K562 (cell line): ENCODE measurements at regions not wholly inside any gene's neighbourhood (a gene's known extent, or its start where the extent isn't known, plus 50 kb on each side); places are given as distances from the start of the nearest gene placed in this dataset.

Source experiments
- ATAC-seq: fragments of 200-7000 bp; cut with Tn5 transposase; 3 replicates; pipeline ENCODE4 v1.9.1; 2020; ENCODE audit warnings: moderate library complexity
- BruUV-seq: library from RNA; stranded (reverse); fragments of 400-500 nt; replicated peaks from 2 replicates; lab custom pipeline; 2021; lab: Mats Ljungman, UMichigan
- CTCF ChIA-PET: fragments of 300-600 bp; formaldehyde crosslinking; extraction: SDS; loops from one replicate; lab custom pipeline; 2021; ENCODE audit warnings: low intra/inter-chr PET ratio; lab: Yijun Ruan, JAX
- POLR2A ChIA-PET: fragments of 300-600, 350-650 bp; sonication (Branson Sonifier 250); formaldehyde crosslinking; extraction: SDS; loops from one replicate; lab custom pipeline; 2021; ENCODE audit warnings: antibody characterized with exemption, inconsistent platforms; lab: Yijun Ruan, JAX
- DNase-seq, 4 experiments: peaks; one replicate each; pipeline versions ENCODE4 v3.0.0 to v3.0.0-alpha.2; 2011 to 2018; ENCODE audit warnings: low spot score in 3 of 4, mixed read lengths in 3 of 4; ENCODE audit errors: extremely low read depth in 1 of 4
- FAIRE-seq: peaks from 2 replicates; lab custom pipeline; 2011; peaks lifted over from hg19 to GRCh38; lab: Jason Lieb, UNC
- H2AFZ ChIP-seq: 2 replicates; pipeline ENCODE4 v1.6.0; 2011; ENCODE audit warnings: low read depth, low read length, control low read depth, inconsistent platforms
- H3K27ac ChIP-seq: fragments of 200-600 bp; 3 replicates; pipeline ENCODE4 v1.8.0; 2011; ENCODE audit warnings: low read depth, mild to moderate bottlenecking, control low read depth, inconsistent platforms, low read length, moderate library complexity, mixed read lengths; ENCODE audit errors: extremely low read depth
- H3K27me3 ChIP-seq, 2 experiments: fragments of 300-600 bp in 1 of 2; 2 replicates in 1 of 2; 3 replicates in 1 of 2; pipeline versions ENCODE4 v1.6.0 to v1.8.0; 2011; ENCODE audit warnings: inconsistent platforms in 2 of 2, low read length in 2 of 2, mild to moderate bottlenecking in 1 of 2, mixed read lengths in 1 of 2, moderate library complexity in 1 of 2; ENCODE audit not compliant: control insufficient read depth in 2 of 2, insufficient read depth in 2 of 2
- H3K36me3 ChIP-seq: fragments of 300-600 bp; 3 replicates; pipeline ENCODE4 v1.8.0; 2011; ENCODE audit warnings: mild to moderate bottlenecking, low read length, inconsistent platforms; ENCODE audit not compliant: control insufficient read depth, insufficient read depth
- H3K4me1 ChIP-seq, 2 experiments: fragments of 200-600 bp in 1 of 2; replicated peaks in 1 of 2; 2 replicates in 1 of 2; 3 replicates in 1 of 2; pipeline versions ENCODE4 v1.5.1 to v1.8.0; 2011; ENCODE audit warnings: inconsistent platforms in 2 of 2, low read length in 2 of 2, mild to moderate bottlenecking in 1 of 2, mixed read lengths in 1 of 2, moderate library complexity in 1 of 2; ENCODE audit not compliant: control insufficient read depth in 2 of 2, insufficient read depth in 2 of 2
- H3K4me2 ChIP-seq: 2 replicates; pipeline ENCODE4 v1.6.1; 2011; ENCODE audit warnings: low read length, control low read depth, inconsistent platforms, mixed read lengths; ENCODE audit not compliant: insufficient read depth
- H3K4me3 ChIP-seq: fragments of 200-600 bp; sonication (generic), shearing (Covaris generic); 2 replicates; pipeline ENCODE4 v1.5.1; 2016; ENCODE audit warnings: control low read depth, inconsistent platforms
- H3K79me2 ChIP-seq: fragments of 200-600 bp; 3 replicates; pipeline ENCODE4 v1.8.0; 2011; ENCODE audit warnings: low read length, inconsistent platforms; ENCODE audit not compliant: control insufficient read depth, insufficient read depth
- H3K9ac ChIP-seq, 2 experiments: 2 replicates each; pipeline versions ENCODE4 v1.6.0 to v1.6.1; 2011; ENCODE audit warnings: low read depth in 2 of 2, low read length in 2 of 2, control low read depth in 1 of 2, inconsistent platforms in 1 of 2, mild to moderate bottlenecking in 1 of 2, mixed read lengths in 1 of 2; ENCODE audit not compliant: insufficient read depth in 1 of 2
- H3K9me1 ChIP-seq: one replicate; pipeline ENCODE4 v1.6.0; 2011; ENCODE audit warnings: inconsistent platforms, mild to moderate bottlenecking, low read length, moderate library complexity; ENCODE audit not compliant: control insufficient read depth, insufficient read depth
- H3K9me3 ChIP-seq: replicated peaks from 2 replicates; pipeline ENCODE4 v1.5.1; 2011; ENCODE audit warnings: low read depth, low read length, inconsistent platforms; ENCODE audit not compliant: control insufficient read depth, insufficient read depth
- H4K20me1 ChIP-seq: replicated peaks from 2 replicates; pipeline ENCODE4 v1.6.1; 2011; ENCODE audit warnings: low read length, inconsistent platforms, mixed read lengths; ENCODE audit not compliant: control insufficient read depth, insufficient read depth
- HMG20B ChIP-seq: fragments of 250-450 bp; sonication (Bioruptor Pico); IDR thresholded peaks from 2 replicates; pipeline ENCODE4 v1.5.0; 2021; ENCODE audit warnings: mild to moderate bottlenecking
- KHSRP ChIP-seq: fragments of 450-650 bp; IDR thresholded peaks from 2 replicates; pipeline ENCODE4 v1.6.1; 2017
- MEIS2 ChIP-seq: fragments of 450-650 bp; IDR thresholded peaks from 2 replicates; pipeline ENCODE4 v1.6.1; 2014; ENCODE audit warnings: mild to moderate bottlenecking; ENCODE audit not compliant: partially characterized antibody
- NCOA2 ChIP-seq, 2 experiments: fragments of 450-650 bp; IDR thresholded peaks; 2 replicates each; pipeline ENCODE4 v1.6.1; 2018; ENCODE audit warnings: mild to moderate bottlenecking in 2 of 2, moderate library complexity in 1 of 2; ENCODE audit not compliant: partially characterized antibody in 2 of 2
- PHB2 ChIP-seq: fragments of 450-650 bp; IDR thresholded peaks from 2 replicates; pipeline ENCODE4 v1.6.1; 2017; ENCODE audit warnings: low read depth
- POLR2H ChIP-seq: IDR thresholded peaks from 2 replicates; pipeline ENCODE4 v1.6.1; 2016; ENCODE audit warnings: missing genetic modification characterization, low read depth, mild to moderate bottlenecking, control low read depth, missing compliant biosample characterization, moderate library complexity
- TCF3 ChIP-seq: sonication (generic); formaldehyde crosslinking; IDR thresholded peaks from 2 replicates; pipeline ENCODE4 v1.4.0; 2020; ENCODE audit warnings: mild to moderate bottlenecking, missing genetic modification reagents
- WGBS: fragments of 100-300 bp; shearing (Covaris generic); methylation state at CpG from one replicate; pipeline ENCODE4 v1.1.6; 2016; ENCODE audit warnings: low coverage, mixed read lengths; ENCODE audit not compliant: insufficient coverage; ENCODE audit errors: missing lambda C conversion rate; 5-methylcytosine and 5-hydroxymethylcytosine counted together
- in situ Hi-C: fragments of 300-500 bp; cut with MboI; formaldehyde crosslinking; loops from 4 replicates; pipeline ENCODE4 v1.15.0; 2018; ENCODE audit warnings: inconsistent platforms, mixed read lengths
- intact Hi-C: fragments of 100-400 bp; cut with micrococcal nuclease; formaldehyde crosslinking; loops from 2 replicates; pipeline ENCODE4 v1.14.2; 2022
- TF ChIP-seq, protein P1 (sequence below): fragments of 450-650 bp; IDR thresholded peaks from 2 replicates; pipeline ENCODE4 v1.6.1; 2014; ENCODE audit warnings: low read depth, mild to moderate bottlenecking, moderate library complexity, borderline replicate concordance
- TF ChIP-seq, protein P2 (sequence below), 2 experiments: fragments of 450-650 bp; formaldehyde crosslinking in 1 of 2; IDR thresholded peaks; 2 replicates each; pipeline versions ENCODE4 v1.4.0 to v1.6.1; 2014 to 2020; ENCODE audit warnings: mild to moderate bottlenecking in 2 of 2, borderline replicate concordance in 1 of 2, low read depth in 1 of 2
- TF ChIP-seq, protein P3 (sequence below): fragments of 200-400 bp; formaldehyde crosslinking; IDR thresholded peaks from 2 replicates; pipeline ENCODE4 v1.6.1; 2017; ENCODE audit warnings: mild to moderate bottlenecking, low read depth, low read length, moderate library complexity

DNA sequence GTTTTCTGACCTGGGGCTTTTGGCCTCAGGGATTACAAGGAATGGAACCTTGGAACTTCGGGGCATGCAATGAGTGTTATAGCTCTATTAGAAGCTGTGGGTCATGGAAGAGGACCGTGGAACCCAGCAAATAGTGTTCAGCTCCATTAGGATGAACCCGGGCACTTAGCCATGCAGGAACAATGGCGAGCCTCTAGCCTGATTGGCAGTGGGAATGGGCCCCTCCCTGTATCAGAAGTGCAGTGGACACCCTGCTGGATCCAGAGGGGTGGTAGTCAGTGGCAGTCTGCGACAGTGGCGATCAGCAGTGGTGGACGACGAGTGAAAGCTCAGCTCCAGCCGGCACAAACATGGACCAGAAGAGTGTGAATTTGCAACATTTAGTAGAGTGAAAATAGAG lies 315.4 kb upstream of the TECRL start (continued):
- TF ChIP-seq, protein P1, sequence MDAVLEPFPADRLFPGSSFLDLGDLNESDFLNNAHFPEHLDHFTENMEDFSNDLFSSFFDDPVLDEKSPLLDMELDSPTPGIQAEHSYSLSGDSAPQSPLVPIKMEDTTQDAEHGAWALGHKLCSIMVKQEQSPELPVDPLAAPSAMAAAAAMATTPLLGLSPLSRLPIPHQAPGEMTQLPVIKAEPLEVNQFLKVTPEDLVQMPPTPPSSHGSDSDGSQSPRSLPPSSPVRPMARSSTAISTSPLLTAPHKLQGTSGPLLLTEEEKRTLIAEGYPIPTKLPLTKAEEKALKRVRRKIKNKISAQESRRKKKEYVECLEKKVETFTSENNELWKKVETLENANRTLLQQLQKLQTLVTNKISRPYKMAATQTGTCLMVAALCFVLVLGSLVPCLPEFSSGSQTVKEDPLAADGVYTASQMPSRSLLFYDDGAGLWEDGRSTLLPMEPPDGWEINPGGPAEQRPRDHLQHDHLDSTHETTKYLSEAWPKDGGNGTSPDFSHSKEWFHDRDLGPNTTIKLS = no peak
- TF ChIP-seq, all 486 proteins: peak for 0

DNA sequence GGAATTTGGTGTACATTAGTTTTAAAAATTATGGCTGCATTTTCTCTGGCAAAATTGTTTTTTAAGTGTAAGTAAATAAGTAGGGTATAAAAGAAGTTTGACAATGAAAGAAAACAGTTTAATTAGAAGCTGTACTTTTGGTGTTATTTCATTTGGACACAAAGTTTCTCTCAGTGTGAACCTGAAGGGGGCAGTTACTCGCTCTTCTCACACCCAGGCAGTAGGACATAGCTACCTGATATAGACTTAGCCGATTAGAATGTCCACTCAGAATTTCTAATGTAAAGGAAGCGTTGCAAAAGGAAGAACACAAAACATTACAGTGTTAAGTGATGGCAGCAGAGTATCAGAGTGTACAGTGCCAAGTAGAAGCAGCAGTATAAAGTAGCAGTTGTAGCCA lies 311.9 kb upstream of the TECRL start:
- intact Hi-C loops (no loop called here), in situ Hi-C loops (no loop called here)
- Histone ChIP-seq H3K4me2 (no peak overlapping the region), H3K79me2 (no peaks in the 10 kb centered on the region), H3K4me3 (no peak overlapping the region), H3K9ac (no peak overlapping the region), H3K27ac (no peak overlapping the region), H3K36me3 (no peaks in the 10 kb centered on the region), H3K9me1 (no peaks in the 10 kb centered on the region), H3K27me3 (no peaks in the 10 kb centered on the region), H3K9me3 (no peaks in the 10 kb centered on the region), H4K20me1 (no peaks in the 10 kb centered on the region), H3K4me1 (no peaks in the 10 kb centered on the region), H2AFZ (no peak overlapping the region)
- BruUV-seq = no TSS peak
- CTCF ChIA-PET = no interaction called here
- FAIRE-seq = no peak
- no peak for TF ChIP-seq KHSRP
- TF ChIP-seq HMG20B (CRISPR knock-in tag) = no peak
- TF ChIP-seq POLR2H = no peak
- TF ChIP-seq PHB2 = no peak
- TF ChIP-seq, protein P2, sequence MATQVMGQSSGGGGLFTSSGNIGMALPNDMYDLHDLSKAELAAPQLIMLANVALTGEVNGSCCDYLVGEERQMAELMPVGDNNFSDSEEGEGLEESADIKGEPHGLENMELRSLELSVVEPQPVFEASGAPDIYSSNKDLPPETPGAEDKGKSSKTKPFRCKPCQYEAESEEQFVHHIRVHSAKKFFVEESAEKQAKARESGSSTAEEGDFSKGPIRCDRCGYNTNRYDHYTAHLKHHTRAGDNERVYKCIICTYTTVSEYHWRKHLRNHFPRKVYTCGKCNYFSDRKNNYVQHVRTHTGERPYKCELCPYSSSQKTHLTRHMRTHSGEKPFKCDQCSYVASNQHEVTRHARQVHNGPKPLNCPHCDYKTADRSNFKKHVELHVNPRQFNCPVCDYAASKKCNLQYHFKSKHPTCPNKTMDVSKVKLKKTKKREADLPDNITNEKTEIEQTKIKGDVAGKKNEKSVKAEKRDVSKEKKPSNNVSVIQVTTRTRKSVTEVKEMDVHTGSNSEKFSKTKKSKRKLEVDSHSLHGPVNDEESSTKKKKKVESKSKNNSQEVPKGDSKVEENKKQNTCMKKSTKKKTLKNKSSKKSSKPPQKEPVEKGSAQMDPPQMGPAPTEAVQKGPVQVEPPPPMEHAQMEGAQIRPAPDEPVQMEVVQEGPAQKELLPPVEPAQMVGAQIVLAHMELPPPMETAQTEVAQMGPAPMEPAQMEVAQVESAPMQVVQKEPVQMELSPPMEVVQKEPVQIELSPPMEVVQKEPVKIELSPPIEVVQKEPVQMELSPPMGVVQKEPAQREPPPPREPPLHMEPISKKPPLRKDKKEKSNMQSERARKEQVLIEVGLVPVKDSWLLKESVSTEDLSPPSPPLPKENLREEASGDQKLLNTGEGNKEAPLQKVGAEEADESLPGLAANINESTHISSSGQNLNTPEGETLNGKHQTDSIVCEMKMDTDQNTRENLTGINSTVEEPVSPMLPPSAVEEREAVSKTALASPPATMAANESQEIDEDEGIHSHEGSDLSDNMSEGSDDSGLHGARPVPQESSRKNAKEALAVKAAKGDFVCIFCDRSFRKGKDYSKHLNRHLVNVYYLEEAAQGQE (IDR thresholded peaks at IDR 0.05; ENCODE audit: borderline replicate concordance) = no peak
- TF ChIP-seq, protein P2 (CRISPR knock-in tag; IDR thresholded peaks at IDR 0.05; ENCODE audit: low read depth) = no peak
- TF ChIP-seq MEIS2 = no peak
- TF ChIP-seq, protein P3, sequence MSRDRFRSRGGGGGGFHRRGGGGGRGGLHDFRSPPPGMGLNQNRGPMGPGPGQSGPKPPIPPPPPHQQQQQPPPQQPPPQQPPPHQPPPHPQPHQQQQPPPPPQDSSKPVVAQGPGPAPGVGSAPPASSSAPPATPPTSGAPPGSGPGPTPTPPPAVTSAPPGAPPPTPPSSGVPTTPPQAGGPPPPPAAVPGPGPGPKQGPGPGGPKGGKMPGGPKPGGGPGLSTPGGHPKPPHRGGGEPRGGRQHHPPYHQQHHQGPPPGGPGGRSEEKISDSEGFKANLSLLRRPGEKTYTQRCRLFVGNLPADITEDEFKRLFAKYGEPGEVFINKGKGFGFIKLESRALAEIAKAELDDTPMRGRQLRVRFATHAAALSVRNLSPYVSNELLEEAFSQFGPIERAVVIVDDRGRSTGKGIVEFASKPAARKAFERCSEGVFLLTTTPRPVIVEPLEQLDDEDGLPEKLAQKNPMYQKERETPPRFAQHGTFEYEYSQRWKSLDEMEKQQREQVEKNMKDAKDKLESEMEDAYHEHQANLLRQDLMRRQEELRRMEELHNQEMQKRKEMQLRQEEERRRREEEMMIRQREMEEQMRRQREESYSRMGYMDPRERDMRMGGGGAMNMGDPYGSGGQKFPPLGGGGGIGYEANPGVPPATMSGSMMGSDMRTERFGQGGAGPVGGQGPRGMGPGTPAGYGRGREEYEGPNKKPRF = no peak
- no peak for TF ChIP-seq NCOA2 (IDR thresholded peaks at IDR 0.05; ENCODE audit: partially characterized antibody in 2 of 2)
- no peak for TF ChIP-seq TCF3 (CRISPR knock-in tag)
- no peak for DNase-seq
- 0% methylated on average over 3 of the region's 3 CpGs for WGBS
- POLR2A ChIA-PET = no interaction called here
- ATAC-seq = no peak
